Cerebellar nuclear complex (tissue), 1 donor: ENCODE measurements at regions not wholly inside any gene's neighbourhood (a gene's known extent, or its start where the extent isn't known, plus 50 kb on each side); places are given as distances from the start of the nearest gene placed in this dataset.

Experiments
- DNase-seq, 2 experiments: peaks; one replicate each; lab custom pipeline; 2025; lab: John Stamatoyannopoulos, UW

- DNase-seq = peak in 1 of 2 experiments; percentile 61
Observed at GRCh38 chr1:30379684-30380624, 343.4 kb downstream of the MATN1 start.

DNA sequence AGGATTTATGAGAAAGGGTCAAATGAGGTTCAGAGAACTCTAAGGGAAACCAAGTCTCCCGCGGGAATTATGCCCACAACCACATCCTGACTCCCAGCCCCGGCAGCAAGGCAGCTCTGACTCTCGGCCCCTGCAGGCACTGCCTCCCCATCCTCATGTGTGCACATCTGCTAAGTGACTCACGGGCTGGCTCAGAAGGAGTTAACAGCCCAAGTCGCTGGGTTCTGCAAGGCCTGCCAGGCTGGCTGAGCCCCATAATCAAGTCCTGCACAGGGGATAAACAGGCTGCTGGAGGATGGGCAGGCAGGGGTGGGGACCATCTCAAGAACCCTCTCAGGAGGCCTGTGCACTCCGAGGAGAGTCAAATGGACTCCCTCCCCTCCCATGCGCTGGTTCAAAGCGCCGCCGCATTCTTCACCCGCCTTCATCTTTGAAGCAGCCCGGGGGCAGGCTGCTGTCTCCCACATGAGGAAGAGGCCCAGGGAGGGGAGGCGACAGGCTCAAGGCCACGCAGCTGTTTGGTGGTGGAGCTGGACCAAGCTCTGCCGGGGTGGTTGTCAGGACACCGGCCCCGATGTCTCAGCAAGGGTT, 344.3 kb downstream of the MATN1 start:
- no peak for DNase-seq

DNA sequence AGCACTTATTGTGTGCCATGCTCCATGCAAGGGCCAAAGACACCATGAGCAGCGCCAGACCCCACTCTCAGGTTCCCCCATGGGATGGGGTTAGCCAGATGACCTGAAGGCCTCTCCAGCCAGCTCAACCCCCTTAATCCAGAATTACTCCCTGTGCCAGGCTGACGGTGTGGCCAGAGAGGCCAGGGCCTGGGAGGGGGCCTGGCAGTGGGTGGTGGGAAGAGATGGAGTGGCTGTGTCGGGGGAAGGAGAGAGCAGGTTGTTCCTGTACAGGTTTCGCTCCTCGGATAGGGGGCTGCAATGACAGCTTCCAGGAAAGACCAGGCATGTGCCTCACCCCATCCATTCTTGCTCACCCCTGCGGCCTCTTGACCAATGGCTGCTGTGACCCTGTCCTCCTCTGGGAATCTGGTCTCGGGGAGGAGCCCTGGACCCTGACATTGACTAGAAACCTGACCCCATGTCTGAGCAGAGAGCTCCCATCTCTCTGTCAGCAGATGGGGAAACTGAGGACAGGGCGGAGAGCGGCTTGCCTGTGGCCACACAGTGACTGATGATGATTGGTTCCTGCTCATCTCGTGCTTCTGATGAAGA, 345.3 kb downstream of the MATN1 start:
- DNase-seq = no peak

DNA sequence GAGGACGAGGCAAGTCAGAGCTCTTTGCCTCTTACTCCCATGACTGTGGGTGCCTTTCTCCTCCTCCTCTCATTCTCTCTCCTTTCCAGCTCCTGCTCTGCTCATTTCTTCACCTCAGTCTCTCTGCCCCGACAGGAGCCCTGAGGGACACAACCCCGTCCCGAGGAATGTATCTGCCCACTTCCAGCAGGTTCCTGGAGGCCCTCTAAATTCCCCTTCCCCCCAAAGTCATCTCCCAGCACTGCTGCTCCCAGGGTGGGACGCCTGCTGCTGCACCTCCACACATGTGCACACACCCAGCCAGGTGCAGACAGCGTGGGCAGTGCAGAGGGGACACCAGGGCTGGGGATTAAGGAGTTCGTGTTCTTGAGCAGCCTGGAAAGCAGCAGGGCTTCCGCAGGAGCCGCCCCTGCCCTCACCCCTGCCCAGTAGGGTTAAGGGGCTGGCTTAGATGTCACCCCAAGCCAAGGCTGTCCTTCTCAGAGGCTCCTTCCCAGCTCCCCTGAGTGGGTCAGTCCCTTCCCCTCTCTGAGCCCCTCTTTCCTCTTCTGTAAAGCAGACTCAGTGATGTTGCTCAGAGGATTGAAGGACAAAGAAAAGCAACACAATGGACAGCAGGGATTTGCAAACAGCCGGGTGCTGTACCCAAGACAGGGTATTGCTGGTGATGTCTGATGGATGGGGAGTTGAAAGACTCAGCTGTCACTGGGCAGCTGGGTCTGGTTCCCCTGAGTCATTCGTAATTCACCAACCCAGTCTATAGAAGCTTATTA, 346.0 kb downstream of the MATN1 start:
- DNase-seq = no peak

DNA sequence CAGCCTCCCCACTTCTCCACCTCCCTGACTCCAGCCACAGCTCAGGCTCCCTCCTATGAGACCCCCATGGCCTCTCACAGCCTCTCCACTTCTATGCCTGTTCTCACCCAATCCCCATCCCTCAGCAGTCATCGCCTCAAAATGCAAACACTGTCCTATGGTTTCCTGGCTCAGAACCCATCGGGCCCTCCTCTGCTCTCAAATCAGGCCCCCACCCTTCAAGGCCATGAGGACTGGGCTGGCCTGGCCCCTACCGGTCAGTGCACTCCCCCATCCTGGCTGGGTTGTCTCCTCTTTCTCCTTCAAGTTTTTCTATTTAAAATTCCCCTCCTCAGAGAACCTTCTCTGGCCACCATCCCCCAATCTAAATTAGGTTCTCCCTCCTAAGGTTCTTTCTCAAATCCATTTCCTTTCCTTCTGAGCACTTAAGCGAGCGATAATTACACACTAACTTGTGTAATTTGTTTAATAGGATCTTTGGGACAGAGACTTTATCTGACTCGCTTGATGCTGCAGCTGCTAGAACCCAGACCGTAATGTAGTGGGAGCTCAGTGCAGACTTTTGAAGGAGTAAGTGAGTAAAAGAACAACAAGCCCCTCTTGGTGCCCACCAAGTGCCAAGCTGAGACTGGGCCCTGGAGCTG, 347.2 kb downstream of the MATN1 start:
- no peak for DNase-seq

DNA sequence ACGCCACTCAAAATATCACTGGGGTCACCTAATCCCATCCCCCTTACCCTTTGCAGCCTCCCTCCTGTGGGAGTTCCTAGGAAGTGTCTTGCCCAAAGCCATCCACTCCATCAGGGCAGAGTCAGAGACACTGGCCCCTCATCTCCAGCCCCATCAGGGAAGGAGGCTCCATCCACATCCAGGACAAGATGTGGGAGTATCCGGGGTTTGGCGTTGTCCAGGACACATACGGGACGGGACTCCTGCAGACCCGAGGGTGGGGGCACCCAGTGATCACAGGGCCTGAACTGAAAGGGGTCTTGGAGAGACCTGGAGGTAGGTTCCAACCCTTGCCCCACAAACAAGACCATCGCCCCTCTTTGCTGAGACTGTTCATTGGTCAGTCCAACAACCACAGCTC, 348.2 kb downstream of the MATN1 start:
- no peak for DNase-seq

- no peak for DNase-seq
Observed at GRCh38 chr1:30374400-30375070, 348.9 kb downstream of the MATN1 start.

DNA sequence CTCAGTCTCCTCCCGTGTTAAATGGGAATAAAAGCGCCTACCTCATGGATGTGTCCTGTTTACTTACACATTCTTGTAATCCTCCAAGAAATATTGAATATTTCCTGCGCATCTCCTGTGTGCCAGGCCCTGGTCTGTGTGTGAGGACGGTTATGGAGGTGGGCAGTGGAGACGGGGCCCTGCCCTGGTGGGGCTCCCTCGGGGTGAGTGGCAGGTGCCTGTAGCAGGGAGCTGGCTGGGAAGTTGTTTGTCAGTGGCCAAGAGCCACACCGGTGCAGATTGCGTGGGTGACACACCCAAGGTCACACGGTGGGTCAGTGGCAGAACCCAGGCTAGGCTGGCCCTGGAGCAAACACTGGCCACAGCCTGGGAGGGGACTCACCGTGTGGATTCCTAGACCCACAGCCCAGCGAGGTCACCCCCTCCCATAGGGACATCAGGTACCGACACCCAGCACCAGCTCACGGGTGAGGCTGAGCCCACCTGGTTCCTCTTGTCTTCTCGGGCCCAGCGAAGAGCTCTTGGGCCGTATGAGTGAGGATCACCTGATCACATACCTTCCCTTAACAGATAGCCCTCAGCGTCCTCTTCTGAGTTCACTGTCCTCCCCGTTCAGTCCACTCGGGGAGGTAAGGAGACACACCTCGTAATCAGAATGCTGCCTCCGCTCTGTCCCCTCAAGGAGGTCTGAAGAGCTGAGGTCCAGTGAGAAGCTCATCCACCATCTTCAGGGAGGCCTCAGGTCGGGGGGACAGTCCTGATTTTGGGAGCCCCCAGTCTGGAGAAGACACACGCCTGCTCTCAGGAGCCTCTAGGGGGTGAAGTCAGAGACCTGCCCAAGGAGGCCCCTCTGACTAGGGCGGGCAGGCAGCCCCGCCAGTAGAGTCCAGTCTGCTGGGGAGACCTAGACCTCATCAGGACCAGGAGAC, 349.6 kb downstream of the MATN1 start:
- DNase-seq = no peak

DNA sequence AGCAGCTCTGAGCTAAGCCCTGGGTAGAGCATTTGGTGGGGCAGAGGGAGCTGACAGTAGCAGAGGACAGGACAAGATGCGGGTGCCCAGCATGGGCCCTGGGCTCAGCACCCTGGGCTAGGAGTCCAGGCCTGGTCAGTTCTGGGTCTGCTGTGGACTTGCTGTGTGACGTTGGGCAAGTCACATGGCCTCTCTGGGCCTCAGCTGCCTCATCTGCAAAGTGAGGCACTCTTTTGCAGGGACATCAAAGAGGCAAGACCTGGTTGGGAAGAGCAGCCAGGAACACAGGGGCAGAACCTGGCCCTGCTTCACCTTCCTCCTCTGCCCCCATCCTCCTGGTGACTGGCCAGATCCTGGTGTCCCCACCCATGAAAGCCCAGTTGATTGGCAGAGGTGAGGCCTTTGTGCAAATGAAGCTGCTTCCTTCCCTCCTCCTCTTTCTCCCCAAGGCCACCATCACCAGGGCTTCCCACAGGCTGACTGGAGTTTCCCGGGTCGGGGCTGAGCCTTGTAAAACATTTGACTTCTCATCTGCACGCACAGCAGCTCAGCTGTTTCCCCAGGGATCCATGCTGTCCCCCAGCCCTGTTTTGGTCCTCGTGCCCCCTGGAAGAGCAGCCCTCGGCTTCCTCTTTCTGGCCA, 350.5 kb downstream of the MATN1 start:
- DNase-seq = no peak

DNA sequence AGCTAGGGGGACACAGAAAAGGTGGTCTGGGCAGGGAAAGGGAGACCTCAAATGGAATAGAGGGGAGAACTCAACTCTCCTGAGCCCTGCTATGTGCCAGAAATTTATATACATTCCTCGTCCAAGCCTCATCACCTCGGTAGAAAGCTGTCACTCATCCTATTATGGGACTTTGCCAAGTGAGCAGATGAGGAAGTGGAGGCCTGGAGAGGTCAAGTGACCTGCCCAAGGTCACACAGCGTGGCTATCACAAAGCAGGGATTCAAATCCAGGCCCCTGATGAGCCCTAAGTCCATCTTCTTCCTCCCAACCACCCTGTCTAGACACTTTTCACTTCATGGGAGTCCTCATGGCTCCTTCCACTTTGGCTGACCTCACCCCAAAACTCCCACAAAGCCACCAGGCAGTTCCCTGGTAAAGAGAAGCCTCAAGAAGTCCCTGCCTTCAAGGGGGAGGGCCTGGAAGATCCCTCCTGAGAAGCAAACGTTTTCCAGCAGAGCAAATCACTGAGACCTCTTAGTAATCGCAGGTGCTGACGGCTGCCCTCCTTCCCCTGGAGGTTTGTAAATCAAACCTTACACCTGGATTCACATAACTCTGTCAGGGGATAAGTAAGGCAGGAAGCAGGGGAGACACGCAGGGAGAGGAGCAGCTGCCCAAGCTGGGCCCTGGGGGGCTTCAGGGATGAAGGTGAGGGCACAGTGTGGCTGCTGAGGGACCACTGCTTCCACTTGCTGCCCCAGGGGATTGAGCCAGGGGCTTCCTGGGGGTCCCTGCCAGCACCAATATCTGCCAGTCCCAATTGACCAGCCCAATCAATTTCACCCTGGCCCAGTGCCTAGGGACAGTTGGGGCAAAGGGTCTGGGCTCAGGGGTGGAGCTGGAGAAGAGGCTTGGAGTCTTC, 351.2 kb downstream of the MATN1 start:
- no peak for DNase-seq

DNA sequence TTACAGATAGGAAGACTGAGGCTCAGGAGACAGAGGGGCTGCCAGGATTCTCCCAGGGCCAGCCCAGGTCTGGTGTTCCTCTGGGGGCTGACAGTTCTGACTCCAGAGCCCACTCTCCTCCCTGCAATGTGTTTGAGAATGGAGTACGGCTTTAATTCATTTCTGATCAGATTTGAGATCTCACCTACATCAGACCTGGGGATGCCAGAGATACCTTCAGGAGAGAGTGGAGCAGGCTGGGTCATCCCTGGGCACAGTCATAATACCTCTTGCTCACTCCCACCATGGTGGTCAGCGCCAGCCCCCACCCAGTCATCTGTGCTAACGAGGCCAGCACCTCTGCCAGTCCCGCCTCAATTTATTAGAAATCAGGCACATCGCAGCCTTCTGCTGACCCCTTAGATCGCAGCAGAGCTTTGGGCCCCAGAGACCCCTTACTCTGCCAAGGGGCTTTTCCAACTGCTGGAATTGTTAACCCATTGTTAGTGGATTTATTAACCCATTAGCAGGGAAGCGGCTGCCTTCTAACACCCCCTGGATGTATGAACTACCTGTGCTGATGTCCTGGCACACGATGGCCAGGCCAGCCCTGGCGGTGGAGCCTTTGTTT, 352.1 kb downstream of the MATN1 start:
- no peak for DNase-seq

- no peak for DNase-seq
Observed at GRCh38 chr1:30368651-30369240, 354.6 kb downstream of the MATN1 start.

GRCh38 chr1:30366911-30367310, 356.5 kb downstream of the MATN1 start:
- DNase-seq = no peak

- DNase-seq = no peak
Observed at GRCh38 chr1:30366199-30366598, 357.2 kb downstream of the MATN1 start.

- no peak for DNase-seq
Observed at GRCh38 chr1:30365596-30365995, 357.8 kb downstream of the MATN1 start.

DNA sequence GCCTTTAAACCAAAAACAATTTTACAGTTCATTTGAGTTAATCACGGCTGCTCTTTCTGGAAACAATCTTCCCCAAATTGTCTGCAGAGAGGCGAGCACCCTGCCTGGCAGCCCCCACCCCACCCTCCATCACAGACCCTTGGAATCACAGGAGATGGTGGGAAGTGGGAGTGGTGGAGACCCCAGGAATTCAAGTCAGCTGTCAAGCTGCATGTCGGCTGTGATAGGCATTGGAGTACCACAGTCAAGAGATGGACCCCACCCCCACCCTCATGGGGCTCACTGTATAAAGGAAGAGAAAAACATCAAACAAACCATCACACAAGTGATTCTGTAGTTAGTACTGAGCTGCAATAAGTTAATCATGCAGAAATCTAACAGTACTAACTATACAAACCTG, 360.4 kb downstream of the MATN1 start:
- DNase-seq = no peak

DNA sequence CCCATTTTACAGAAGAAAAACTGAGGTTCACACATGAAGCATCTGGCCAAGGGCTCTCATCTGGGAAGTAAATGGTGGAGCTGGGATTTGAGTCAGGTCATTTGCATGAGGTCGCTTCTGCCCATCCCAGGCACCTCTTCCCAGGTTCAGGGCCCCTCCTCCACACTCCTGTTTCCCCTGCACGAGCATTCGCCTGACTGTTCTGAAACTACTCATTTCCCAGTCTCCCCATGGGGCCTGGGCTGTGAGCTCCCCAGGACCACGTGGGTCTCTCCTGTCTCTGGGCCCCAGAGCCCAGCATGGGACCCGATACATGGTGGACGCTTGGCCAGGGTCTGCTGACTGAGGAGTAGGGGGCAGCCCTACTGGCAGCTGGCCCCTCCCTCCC, 360.8 kb downstream of the MATN1 start:
- DNase-seq = no peak
